GM23338 (cell line): ENCODE measurements at regions not wholly inside any gene's neighbourhood (a gene's known extent, or its start where the extent isn't known, plus 50 kb on each side); places are given as distances from the start of the nearest gene placed in this dataset.

ENCODE experiments used
- ATAC-seq: fragments of 200-7000 bp; cut with Tn5 transposase; 3 replicates; pipeline ENCODE4 v1.9.1; 2020
- DNase-seq: peaks from one replicate; pipeline ENCODE4 v3.0.0-alpha.2; 2015; ENCODE audit warnings: low spot score
- H2AFZ ChIP-seq: fragments of 200-600 bp; sonication (generic); 2 replicates; pipeline ENCODE4 v1.8.0; 2016; ENCODE audit warnings: antibody characterized with exemption, mild to moderate bottlenecking, moderate library complexity
- H3F3A ChIP-seq: fragments of 200-600 bp; sonication (generic); replicated peaks from 2 replicates; pipeline ENCODE4 v1.8.0; 2017; ENCODE audit warnings: antibody characterized with exemption, mixed run types, low read depth
- H3K27ac ChIP-seq: fragments of 200-600 bp; sonication (generic); 2 replicates; pipeline ENCODE4 v1.6.1; 2016; ENCODE audit warnings: low read depth
- H3K27me3 ChIP-seq: fragments of 200-600 bp; sonication (generic); 2 replicates; pipeline ENCODE4 v1.8.0; 2016; ENCODE audit warnings: mild to moderate bottlenecking, mixed run types, moderate library complexity; ENCODE audit not compliant: insufficient read depth
- H3K36me3 ChIP-seq: fragments of 200-600 bp; sonication (generic); 2 replicates; pipeline ENCODE4 v1.8.0; 2016; ENCODE audit warnings: mild to moderate bottlenecking; ENCODE audit not compliant: insufficient read depth
- H3K4me1 ChIP-seq: fragments of 200-600 bp; sonication (generic); 2 replicates; pipeline ENCODE4 v1.8.0; 2016; ENCODE audit warnings: mild to moderate bottlenecking, moderate library complexity; ENCODE audit not compliant: insufficient read depth
- H3K4me2 ChIP-seq: fragments of 200-600 bp; sonication (generic); 2 replicates; pipeline ENCODE4 v1.7.1; 2017; ENCODE audit warnings: mixed run types
- H3K4me3 ChIP-seq: fragments of 200-600 bp; sonication (generic); 2 replicates; pipeline ENCODE4 v1.6.1; 2016; ENCODE audit warnings: mixed run types
- H3K79me2 ChIP-seq: fragments of 200-600 bp; sonication (generic); replicated peaks from 2 replicates; pipeline ENCODE4 v1.8.0; 2017; ENCODE audit warnings: mild to moderate bottlenecking; ENCODE audit not compliant: insufficient read depth
- H3K9me2 ChIP-seq: fragments of 200-600 bp; sonication (generic); 2 replicates; pipeline ENCODE4 v1.8.0; 2017; ENCODE audit not compliant: insufficient read depth
- H4K20me1 ChIP-seq: fragments of 200-600 bp; sonication (generic); replicated peaks from 2 replicates; pipeline ENCODE4 v1.8.0; 2017; ENCODE audit warnings: mild to moderate bottlenecking; ENCODE audit not compliant: insufficient read depth
- H3K27ac Mint-ChIP-seq: 2 replicates; pipeline ENCODE4 v1.8.0; 2020; ENCODE audit warnings: inconsistent platforms, mild to moderate bottlenecking, moderate library complexity, mixed read lengths
- H3K27me3 Mint-ChIP-seq: 3 replicates; pipeline ENCODE4 v1.8.0; 2022; ENCODE audit warnings: low read depth, mild to moderate bottlenecking, moderate library complexity, mixed read lengths, inconsistent platforms; ENCODE audit not compliant: insufficient read depth, poor library complexity
- H3K36me3 Mint-ChIP-seq: 3 replicates; pipeline ENCODE4 v1.8.0; 2021; ENCODE audit warnings: low read depth, mild to moderate bottlenecking, inconsistent platforms, moderate library complexity, mixed read lengths
- H3K4me1 Mint-ChIP-seq: 3 replicates; pipeline ENCODE4 v1.8.0; 2020; ENCODE audit warnings: mild to moderate bottlenecking, inconsistent platforms, mixed read lengths
- H3K4me3 Mint-ChIP-seq: 3 replicates; pipeline ENCODE4 v1.8.0; 2021; ENCODE audit warnings: moderate library complexity, mild to moderate bottlenecking, inconsistent platforms, mixed read lengths
- H3K9me3 Mint-ChIP-seq: 3 replicates; pipeline ENCODE4 v1.8.0; 2020; ENCODE audit warnings: moderate library complexity, mild to moderate bottlenecking, inconsistent platforms, mixed read lengths
- EZH2phosphoT487 ChIP-seq: fragments of 200-600 bp; sonication (generic); IDR thresholded peaks from one replicate; pipeline ENCODE4 v1.8.1; 2018; ENCODE audit warnings: antibody characterized with exemption; ENCODE audit not compliant: unreplicated experiment
- JUNB ChIP-seq: IDR thresholded peaks from one replicate; pipeline ENCODE4 v1.6.1; 2016; ENCODE audit warnings: antibody characterized with exemption; ENCODE audit not compliant: unreplicated experiment
- ZNF114 ChIP-seq: fragments of 250-450 bp; sonication (Bioruptor Pico); IDR thresholded peaks from 2 replicates; pipeline ENCODE4 v1.5.0; 2020; ENCODE audit warnings: mild to moderate bottlenecking, moderate library complexity
- TF ChIP-seq, protein P1 (sequence below): fragments of 250-450 bp; sonication (Bioruptor Pico); IDR thresholded peaks from 2 replicates; pipeline ENCODE4 v1.5.0; 2020; ENCODE audit warnings: mild to moderate bottlenecking, moderate library complexity
- TF ChIP-seq, protein P2 (sequence below): IDR thresholded peaks from one replicate; pipeline ENCODE4 v1.6.1; 2018; ENCODE audit warnings: antibody characterized with exemption; ENCODE audit not compliant: unreplicated experiment

DNA sequence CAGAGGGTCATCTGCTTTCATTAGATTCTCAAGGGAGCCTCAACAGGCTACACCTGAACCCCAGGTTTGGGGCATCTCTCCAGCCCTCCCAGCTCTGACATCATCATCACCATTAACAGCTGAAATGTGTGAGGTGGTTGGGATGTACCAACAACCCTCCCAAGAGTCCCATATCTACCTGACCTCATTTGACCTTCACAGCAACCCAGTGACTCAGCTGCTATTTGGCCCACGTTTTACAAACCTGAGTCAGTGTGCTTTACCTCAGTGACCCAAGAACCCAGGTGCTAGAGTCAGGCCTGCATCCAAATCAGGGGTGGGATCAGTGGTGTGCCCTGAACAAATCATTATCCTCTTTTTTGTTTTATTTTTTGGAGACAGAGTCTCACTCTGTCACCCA is 53.3 kb upstream of the TINAGL1 start (continued):
- TF ChIP-seq, protein P1, sequence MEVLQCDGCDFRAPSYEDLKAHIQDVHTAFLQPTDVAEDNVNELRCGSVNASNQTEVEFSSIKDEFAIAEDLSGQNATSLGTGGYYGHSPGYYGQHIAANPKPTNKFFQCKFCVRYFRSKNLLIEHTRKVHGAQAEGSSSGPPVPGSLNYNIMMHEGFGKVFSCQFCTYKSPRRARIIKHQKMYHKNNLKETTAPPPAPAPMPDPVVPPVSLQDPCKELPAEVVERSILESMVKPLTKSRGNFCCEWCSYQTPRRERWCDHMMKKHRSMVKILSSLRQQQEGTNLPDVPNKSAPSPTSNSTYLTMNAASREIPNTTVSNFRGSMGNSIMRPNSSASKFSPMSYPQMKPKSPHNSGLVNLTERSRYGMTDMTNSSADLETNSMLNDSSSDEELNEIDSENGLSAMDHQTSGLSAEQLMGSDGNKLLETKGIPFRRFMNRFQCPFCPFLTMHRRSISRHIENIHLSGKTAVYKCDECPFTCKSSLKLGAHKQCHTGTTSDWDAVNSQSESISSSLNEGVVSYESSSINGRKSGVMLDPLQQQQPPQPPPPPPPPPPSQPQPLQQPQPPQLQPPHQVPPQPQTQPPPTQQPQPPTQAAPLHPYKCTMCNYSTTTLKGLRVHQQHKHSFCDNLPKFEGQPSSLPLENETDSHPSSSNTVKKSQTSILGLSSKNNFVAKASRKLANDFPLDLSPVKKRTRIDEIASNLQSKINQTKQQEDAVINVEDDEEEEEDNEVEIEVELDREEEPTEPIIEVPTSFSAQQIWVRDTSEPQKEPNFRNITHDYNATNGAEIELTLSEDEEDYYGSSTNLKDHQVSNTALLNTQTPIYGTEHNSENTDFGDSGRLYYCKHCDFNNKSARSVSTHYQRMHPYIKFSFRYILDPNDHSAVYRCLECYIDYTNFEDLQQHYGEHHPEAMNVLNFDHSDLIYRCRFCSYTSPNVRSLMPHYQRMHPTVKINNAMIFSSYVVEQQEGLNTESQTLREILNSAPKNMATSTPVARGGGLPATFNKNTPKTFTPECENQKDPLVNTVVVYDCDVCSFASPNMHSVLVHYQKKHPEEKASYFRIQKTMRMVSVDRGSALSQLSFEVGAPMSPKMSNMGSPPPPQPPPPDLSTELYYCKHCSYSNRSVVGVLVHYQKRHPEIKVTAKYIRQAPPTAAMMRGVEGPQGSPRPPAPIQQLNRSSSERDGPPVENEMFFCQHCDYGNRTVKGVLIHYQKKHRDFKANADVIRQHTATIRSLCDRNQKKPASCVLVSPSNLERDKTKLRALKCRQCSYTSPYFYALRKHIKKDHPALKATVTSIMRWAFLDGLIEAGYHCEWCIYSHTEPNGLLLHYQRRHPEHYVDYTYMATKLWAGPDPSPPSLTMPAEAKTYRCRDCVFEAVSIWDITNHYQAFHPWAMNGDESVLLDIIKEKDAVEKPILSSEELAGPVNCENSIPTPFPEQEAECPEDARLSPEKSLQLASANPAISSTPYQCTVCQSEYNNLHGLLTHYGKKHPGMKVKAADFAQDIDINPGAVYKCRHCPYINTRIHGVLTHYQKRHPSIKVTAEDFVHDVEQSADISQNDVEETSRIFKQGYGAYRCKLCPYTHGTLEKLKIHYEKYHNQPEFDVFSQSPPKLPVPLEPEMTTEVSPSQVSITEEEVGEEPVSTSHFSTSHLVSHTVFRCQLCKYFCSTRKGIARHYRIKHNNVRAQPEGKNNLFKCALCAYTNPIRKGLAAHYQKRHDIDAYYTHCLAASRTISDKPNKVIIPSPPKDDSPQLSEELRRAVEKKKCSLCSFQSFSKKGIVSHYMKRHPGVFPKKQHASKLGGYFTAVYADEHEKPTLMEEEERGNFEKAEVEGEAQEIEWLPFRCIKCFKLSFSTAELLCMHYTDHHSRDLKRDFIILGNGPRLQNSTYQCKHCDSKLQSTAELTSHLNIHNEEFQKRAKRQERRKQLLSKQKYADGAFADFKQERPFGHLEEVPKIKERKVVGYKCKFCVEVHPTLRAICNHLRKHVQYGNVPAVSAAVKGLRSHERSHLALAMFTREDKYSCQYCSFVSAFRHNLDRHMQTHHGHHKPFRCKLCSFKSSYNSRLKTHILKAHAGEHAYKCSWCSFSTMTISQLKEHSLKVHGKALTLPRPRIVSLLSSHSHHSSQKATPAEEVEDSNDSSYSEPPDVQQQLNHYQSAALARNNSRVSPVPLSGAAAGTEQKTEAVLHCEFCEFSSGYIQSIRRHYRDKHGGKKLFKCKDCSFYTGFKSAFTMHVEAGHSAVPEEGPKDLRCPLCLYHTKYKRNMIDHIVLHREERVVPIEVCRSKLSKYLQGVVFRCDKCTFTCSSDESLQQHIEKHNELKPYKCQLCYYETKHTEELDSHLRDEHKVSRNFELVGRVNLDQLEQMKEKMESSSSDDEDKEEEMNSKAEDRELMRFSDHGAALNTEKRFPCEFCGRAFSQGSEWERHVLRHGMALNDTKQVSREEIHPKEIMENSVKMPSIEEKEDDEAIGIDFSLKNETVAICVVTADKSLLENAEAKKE (CRISPR knock-in tag) = no peak
- TF ChIP-seq, protein P2, sequence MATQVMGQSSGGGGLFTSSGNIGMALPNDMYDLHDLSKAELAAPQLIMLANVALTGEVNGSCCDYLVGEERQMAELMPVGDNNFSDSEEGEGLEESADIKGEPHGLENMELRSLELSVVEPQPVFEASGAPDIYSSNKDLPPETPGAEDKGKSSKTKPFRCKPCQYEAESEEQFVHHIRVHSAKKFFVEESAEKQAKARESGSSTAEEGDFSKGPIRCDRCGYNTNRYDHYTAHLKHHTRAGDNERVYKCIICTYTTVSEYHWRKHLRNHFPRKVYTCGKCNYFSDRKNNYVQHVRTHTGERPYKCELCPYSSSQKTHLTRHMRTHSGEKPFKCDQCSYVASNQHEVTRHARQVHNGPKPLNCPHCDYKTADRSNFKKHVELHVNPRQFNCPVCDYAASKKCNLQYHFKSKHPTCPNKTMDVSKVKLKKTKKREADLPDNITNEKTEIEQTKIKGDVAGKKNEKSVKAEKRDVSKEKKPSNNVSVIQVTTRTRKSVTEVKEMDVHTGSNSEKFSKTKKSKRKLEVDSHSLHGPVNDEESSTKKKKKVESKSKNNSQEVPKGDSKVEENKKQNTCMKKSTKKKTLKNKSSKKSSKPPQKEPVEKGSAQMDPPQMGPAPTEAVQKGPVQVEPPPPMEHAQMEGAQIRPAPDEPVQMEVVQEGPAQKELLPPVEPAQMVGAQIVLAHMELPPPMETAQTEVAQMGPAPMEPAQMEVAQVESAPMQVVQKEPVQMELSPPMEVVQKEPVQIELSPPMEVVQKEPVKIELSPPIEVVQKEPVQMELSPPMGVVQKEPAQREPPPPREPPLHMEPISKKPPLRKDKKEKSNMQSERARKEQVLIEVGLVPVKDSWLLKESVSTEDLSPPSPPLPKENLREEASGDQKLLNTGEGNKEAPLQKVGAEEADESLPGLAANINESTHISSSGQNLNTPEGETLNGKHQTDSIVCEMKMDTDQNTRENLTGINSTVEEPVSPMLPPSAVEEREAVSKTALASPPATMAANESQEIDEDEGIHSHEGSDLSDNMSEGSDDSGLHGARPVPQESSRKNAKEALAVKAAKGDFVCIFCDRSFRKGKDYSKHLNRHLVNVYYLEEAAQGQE = no peak
- no peak for TF ChIP-seq JUNB
- no peak for TF ChIP-seq EZH2phosphoT487

DNA sequence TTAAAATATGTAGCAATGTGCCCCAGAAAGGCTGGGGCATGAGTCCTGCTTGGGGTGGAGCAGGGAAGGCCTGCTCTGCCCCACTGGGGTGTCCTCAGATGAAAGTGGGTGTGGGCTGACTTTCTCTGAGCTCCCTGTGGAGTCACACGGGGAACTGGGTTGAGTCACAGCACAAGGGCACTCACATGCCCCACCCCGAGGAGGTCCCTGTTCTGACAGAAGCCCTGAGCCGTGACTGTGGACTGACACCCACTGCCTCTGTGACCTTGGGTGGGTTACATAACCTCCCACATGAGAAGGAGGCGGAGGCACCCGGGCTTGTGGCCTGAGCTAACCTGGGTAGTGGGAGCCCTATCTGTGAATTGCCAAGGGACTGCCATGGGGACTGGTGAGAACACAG is 52.5 kb upstream of the TINAGL1 start:
- Histone ChIP-seq H3K4me3 (no peak overlapping the region), H3K27ac (no peak overlapping the region), H3K36me3 (no peaks in the 10 kb centered on the region), H3K9me2 (peaks cover 11% of the 10 kb centered on the region; the same call in 1 of the 2 replicates), H3K4me2 (no peak overlapping the region), H3K4me1 (no peaks in the 10 kb centered on the region), H3K27me3 (no peaks in the 10 kb centered on the region), H3F3A (no peaks in the 10 kb centered on the region), H3K79me2 (no peaks in the 10 kb centered on the region), H4K20me1 (no peaks in the 10 kb centered on the region), H2AFZ (no peak overlapping the region)
- no peak for TF ChIP-seq ZNF114 (CRISPR knock-in tag)
- TF ChIP-seq, protein P2 = no peak
- DNase-seq = no peak
- no peak for ATAC-seq
- H3K4me1 Mint-ChIP-seq = no peaks in the 10 kb centered on the region
- H3K36me3 Mint-ChIP-seq = no peaks in the 10 kb centered on the region
- no peaks in the 10 kb centered on the region for H3K9me3 Mint-ChIP-seq
- H3K27me3 Mint-ChIP-seq = peaks cover 5% of the 10 kb centered on the region
- no peak overlapping the region for H3K27ac Mint-ChIP-seq
- H3K4me3 Mint-ChIP-seq = no peak overlapping the region
